Type B pancreatic cell (in vitro differentiated cells): ENCODE measurements at regions not wholly inside any gene's neighbourhood (a gene's known extent, or its start where the extent isn't known, plus 50 kb on each side); places are given as distances from the start of the nearest gene placed in this dataset.
A peak's percentile ranks its signal among the peaks of the same experiment; 100 is the strongest.

Source experiments
- DNase-seq: peaks from one replicate; pipeline ENCODE4 v3.0.0; 2021; ENCODE audit warnings: mixed read lengths; ENCODE audit not compliant: unreplicated experiment; ENCODE audit errors: extremely low spot score
- H3K27ac Mint-ChIP-seq: 2 replicates; pipeline ENCODE4 v1.8.0; 2021; ENCODE audit warnings: mild to moderate bottlenecking, mixed read lengths
- H3K27me3 Mint-ChIP-seq: 2 replicates; pipeline ENCODE4 v1.8.0; 2021; ENCODE audit warnings: mixed read lengths
- H3K36me3 Mint-ChIP-seq: 2 replicates; pipeline ENCODE4 v1.8.0; 2021; ENCODE audit warnings: mixed read lengths
- H3K4me1 Mint-ChIP-seq: one replicate; pipeline ENCODE4 v1.8.0; 2021; ENCODE audit warnings: mixed read lengths; ENCODE audit not compliant: unreplicated experiment
- H3K4me3 Mint-ChIP-seq: 2 replicates; pipeline ENCODE4 v1.8.0; 2021; ENCODE audit warnings: mild to moderate bottlenecking, mixed read lengths
- H3K9me3 Mint-ChIP-seq: 2 replicates; pipeline ENCODE4 v1.8.0; 2021; ENCODE audit warnings: mixed read lengths
- CTCF ChIP-seq: fragments of 200-600 bp; sonication (generic); conservative IDR thresholded peaks from 2 replicates; pipeline ENCODE4 v1.5.0; 2021; ENCODE audit warnings: antibody characterized with exemption, mild to moderate bottlenecking

- TF ChIP-seq CTCF = no peak
- Mint-ChIP-seq H3K36me3 (no peaks in the 10 kb centered on the region), H3K4me3 (no peak overlapping the region), H3K27ac (no peak overlapping the region), H3K27me3 (peaks cover 15% of the 10 kb centered on the region), H3K9me3 (no peaks in the 10 kb centered on the region), H3K4me1 (no peaks in the 10 kb centered on the region)
- no peak for DNase-seq
Measured at GRCh38 chr10:84571146-84571545, 242.8 kb downstream of the CCSER2 start.

- H3K27me3 Mint-ChIP-seq = peaks cover under 1% of the 10 kb centered on the region
- no peaks in the 10 kb centered on the region for H3K36me3 Mint-ChIP-seq
- no peak overlapping the region for H3K27ac Mint-ChIP-seq
- no peak overlapping the region for H3K4me3 Mint-ChIP-seq
- no peak for DNase-seq
- TF ChIP-seq CTCF = peak; percentile 43
- H3K4me1 Mint-ChIP-seq = no peaks in the 10 kb centered on the region
- no peaks in the 10 kb centered on the region for H3K9me3 Mint-ChIP-seq
Measured at GRCh38 chr10:84574102-84574501, 245.7 kb downstream of the CCSER2 start.

GRCh38 chr10:84581976-84582375 lies 253.6 kb downstream of the CCSER2 start:
- DNase-seq = no peak
- Mint-ChIP-seq H3K27me3 (peaks cover 24% of the 10 kb centered on the region), H3K4me3 (no peak overlapping the region), H3K9me3 (no peaks in the 10 kb centered on the region), H3K4me1 (no peaks in the 10 kb centered on the region), H3K36me3 (no peaks in the 10 kb centered on the region), H3K27ac (no peak overlapping the region)
- TF ChIP-seq CTCF = no peak

GRCh38 chr10:84583501-84583900 lies 255.1 kb downstream of the CCSER2 start:
- Mint-ChIP-seq H3K4me3 (no peak overlapping the region), H3K36me3 (no peaks in the 10 kb centered on the region), H3K9me3 (no peaks in the 10 kb centered on the region), H3K4me1 (no peaks in the 10 kb centered on the region), H3K27ac (no peak overlapping the region), H3K27me3 (peaks cover 24% of the 10 kb centered on the region)
- no peak for DNase-seq
- no peak for TF ChIP-seq CTCF

GRCh38 chr10:84587789-84588188 lies 259.4 kb downstream of the CCSER2 start:
- DNase-seq = no peak
- Mint-ChIP-seq H3K27me3 (peaks cover 6% of the 10 kb centered on the region), H3K4me3 (no peak overlapping the region)

More at GRCh38 chr10:84587789-84588188, 259.4 kb downstream of the CCSER2 start:
- H3K4me1 Mint-ChIP-seq = no peaks in the 10 kb centered on the region
- no peak overlapping the region for H3K27ac Mint-ChIP-seq
- H3K36me3 Mint-ChIP-seq = no peaks in the 10 kb centered on the region
- no peaks in the 10 kb centered on the region for H3K9me3 Mint-ChIP-seq
- no peak for TF ChIP-seq CTCF
